GM21786 (cell line): ENCODE measurements at regions not wholly inside any gene's neighbourhood (a gene's known extent, or its start where the extent isn't known, plus 50 kb on each side); places are given as distances from the start of the nearest gene placed in this dataset.

Experiments
- ATAC-seq: cut with Tn5 transposase; IDR thresholded peaks from one replicate; pipeline ENCODE4 v1.9.1; 2021; ENCODE audit not compliant: unreplicated experiment

DNA sequence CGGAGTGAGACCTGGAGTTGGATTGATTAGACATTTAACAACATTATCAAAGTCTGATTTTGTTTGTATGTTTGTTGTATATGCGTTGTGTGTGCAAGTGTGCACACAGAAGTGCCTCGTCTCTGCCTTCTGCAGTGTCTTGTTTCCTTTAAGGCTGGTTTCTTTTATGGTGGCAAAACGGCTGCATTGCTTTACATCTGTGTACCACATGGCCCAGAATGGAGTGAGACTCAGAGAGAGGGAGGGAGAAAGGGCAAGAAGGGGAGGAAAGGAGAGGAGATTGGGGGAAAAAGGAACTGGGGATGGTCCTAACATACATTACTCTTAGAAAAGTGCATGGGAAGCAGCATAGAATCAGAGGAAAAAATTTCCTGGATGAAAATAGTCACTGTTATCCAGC is 99.7 kb upstream of the WLS start:
- no peak for ATAC-seq

DNA sequence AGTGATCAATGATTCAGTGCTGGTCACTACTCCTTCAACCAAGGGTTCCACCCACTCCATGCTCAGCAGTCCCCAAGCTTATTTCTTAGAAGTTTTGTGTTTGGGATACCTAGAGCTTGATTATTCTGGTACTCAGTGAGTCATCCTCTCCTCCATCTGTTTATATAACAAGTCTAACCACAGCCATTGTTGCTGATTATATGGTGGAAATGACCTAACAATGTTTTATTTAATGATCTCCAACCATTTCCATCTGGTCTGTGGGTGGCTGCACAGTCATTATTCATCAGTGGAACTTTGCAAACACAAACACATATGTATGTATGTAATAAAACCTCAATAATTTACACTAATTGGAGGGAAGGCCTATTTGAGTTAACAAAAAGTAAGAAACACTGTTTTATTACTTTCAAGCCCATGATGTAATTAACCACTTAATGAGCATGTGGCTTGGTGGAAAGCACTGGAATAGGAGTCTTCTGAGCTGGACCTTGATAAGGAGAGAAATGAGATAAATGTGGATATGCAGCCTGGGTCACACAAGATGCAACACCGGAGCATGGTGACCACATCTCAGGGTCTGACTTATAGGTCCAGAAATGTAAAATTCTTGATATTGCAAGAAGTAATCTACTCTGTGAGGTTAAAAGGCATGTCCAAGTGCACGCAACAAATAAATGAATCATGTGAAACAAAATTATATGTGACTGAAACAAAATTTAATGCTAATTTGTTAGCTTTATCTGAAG is 99.0 kb upstream of the WLS start:
- no peak for ATAC-seq

DNA sequence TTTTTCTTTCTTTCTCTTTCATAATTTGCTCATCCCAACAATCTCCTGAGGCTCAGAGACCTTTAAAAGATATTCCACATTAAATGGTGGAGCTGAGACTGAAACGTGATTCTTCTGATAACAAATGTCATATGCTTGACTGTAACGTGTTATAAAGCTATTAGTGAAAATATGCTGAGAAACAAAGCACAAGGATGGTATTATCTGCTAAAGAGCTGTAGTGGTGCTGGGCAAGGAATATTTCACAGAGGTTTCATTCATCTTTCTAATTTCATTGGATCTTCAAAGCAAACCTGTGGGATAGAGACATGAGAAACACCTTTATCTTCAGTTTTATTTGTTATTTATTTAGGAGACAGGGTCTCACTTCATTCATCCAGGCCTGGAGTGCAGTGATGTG is 98.1 kb upstream of the WLS start:
- no peak for ATAC-seq

DNA sequence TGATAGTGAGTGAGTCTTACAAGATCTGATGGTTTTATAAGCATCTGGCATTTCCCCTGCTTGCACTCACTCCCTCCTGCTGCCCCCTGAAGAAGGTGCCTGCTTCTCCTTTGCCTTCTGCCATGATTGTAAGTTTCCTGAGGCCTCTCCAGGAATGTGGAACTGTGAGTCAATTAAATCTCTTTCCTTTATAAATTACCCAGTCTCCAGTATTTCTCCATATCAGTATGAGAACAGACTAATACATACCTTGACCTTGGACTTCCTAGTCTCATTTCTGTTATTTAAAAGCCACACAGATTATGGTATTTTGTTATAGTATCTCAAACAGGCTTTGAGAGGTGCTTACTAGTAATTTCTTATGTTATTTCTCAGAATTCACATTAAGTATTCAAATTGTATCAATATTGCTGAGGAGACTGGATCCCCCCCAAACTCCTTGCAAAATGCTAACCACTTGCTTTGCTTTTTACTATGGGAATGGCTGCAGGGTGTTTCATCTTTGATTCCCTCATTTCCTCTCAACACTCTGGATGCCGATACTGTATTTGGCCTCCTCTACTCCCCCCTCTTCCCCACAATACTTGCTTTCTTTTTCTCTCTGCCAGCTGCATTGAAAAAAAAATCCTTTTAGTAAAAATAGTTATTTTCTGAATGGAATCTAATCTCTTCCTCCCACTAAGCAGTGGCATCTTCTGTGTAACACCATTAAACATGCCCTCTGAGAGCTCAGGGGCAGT is 96.9 kb upstream of the WLS start:
- no peak for ATAC-seq

DNA sequence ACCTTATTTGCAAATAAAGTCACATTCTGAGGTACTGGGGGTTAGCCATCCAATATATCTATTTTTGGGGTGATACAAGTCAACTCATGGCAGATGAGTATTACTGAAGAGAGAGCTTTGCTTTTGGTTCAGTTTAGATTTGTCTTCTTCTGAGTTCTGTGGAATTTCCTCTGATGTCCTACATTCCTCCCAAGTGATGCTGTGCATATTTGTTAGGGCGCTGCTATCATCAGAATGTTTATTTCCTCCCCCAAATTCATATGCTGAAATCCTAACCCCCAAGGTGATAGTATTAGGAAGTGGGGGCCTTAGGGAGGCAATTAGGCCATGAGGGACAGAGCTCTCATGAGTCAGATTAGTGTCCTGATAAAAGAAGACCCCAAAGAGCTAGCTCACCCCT is 96.2 kb upstream of the WLS start:
- no peak for ATAC-seq

DNA sequence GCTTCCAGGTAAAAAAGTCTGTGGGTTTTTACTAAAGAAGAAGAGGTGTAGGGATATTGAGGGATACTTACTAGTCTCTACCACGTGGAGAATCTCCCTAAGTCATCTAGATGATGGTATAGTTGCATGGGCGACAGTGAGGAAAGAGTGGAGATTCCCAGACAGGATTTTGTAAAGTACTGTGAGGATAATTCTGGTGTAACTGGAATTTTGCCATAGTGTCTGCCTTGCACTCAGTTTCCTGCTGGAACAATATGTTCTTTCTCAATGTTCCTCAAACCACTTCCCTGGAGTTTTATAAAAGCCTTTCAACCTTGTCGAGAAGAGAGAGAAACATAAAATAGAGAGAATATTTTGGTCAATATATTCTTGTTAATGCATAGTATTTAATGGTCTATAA is 95.1 kb upstream of the WLS start:
- no peak for ATAC-seq

DNA sequence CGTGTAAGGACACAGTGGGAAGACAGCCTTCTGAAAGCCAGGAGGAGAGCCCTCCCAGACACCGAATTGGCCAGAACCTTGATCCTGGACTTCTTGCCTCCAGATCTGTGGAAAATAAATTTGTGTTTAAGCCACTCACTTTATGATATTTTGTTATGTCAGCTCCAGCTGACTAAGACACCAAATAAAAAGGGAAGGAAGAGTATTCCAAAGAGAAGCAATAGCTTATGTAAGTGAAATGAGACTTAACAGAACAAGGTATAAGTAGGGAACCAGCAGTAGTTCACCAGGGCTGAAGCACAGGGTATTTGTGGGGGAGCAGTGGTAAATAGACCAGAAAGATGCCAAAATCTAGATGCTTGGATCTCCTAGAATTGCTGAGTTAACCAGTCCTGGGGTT is 94.2 kb upstream of the WLS start:
- no peak for ATAC-seq

DNA sequence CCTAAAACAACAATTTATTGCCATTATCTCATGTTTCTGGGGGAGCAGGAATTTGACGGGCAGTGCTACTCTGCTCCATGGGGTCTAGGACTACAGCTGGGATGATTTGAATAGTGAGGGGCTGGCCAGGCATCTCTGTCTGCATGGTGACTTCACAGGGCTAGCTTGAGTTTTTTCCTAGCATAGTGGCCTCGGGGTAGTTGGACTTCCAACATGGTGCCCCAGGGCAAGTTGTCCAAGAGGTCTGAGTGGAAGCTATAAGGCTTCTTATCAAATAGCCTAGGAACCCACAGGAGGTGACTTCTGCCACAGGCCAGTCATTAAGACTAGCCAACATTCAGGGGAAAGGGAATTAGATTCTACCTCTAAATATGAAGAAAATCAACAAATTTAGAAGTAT is 92.0 kb upstream of the WLS start:
- ATAC-seq = no peak

DNA sequence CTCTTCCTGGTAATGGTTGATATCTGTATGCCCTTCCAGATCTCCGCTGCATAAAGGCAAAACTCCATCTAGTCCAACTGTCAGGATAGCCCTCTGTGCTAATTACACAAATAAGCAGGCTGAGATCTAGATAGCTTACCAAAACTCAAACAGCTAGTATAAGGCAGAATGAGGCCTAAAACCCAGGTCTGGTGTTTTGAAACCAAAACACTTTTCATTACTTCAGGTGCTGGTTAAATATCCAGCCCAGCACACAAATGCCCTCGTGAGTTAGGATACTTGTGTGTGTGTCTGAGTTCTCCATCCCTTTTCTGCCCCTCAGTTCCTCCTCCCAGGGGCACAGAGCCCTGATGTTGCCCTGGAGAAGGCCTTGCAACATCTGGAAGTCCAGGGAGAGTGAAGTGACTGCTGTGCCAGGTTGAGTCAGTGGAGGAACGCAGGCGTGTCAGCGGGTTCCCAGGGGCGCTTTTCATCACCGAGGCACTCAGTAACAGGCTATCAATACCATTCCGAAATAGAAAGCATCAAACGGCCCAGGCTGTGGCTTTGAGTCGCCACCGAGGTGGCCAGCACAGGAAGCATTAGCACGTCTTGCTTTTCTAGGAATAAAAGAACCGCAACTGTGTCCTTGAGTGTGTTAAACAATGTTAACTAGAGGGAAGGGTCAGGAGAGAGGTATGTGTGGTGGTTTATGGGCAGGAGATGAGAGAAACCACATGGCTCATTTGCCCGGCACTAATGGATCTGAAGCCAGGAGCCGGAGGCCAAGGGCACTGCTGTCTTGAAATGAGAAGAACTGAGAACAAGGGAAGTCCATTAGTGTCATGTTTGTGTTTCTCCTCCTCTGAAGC is 90.7 kb upstream of the WLS start:
- no peak for ATAC-seq

DNA sequence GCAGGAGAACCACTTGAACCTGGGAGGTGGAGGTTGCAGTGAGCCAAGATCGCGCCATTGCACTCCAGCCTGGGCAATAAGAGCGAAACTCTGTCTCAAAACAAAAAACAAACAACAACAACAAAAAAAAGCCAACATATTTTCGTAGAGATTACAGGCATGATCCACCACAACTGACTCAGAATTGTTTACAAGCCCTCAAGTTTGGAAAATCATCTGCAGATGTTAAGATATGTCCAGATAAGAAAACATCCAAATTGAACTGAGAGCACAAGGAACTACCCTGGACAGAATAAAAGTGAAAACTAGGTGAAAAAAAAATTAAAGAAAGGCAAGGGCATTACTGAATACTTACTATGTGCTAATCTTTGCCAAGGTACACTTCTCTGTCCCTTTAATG is 89.8 kb upstream of the WLS start:
- ATAC-seq = no peak

DNA sequence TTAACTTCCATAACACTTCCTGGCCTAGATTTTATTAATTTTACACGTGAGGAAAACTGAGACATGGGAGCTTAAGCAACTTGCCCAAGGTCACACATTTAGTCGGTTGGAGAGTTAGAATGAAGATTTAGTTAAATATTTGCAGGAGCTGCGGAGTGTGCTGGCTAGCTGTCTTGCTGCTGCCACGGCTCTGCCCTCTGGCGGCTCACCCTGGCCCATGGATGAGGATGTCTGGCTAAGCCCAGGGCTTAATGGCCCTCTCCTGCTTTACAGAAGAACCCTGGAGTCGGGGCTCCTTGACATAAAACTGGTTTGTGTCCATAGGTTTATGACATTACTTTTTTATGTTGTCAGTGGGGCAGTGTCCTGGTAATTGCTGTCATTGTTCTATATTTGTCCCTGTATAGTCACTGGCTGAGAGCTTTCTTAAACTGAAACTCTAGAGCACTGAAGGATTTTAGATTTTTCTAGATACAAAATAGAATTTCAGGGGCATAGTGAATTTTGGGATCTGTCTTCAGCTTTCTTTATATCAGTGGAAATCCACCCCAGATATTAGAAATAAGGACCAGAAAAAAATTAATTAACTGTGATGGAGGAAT is 88.9 kb upstream of the WLS start:
- ATAC-seq = no peak

DNA sequence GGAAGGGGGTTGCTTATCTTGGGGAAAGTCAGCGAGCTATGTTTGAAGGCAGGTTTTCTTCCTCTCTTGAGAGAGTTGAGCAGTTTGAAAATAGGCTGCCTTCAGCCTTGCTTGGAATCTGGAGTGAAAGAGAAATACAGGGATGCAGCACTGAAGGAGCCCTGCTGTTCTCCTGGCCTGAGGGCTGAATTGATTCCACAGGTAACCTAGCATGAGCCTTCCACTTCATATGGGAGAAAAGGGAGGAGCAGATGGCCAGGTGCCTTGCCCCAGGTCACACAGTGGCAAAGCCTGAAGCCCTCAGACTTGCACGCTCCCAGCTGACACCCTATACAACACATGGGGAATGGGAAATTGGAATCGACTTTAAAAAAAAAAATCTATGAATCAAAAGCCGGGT is 88.0 kb upstream of the WLS start:
- ATAC-seq = no peak

DNA sequence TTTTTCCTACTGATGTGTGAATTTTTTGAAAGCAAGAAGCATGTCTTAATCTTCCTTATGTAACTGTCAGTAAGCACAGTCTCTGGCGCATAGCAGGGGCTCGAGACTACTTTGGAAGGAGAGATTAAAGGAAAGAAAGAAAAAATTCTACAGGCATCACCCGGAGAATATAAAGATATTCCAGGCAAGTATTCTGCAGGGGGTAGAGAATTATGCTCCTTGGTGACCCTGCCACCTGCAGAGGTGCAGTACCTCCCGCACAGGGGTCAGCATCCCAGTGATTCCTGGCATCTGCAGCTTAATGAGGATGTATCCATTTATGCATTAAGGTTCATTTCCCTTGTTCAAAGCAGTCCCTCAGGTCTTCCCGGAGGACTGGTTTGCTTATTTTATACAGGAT is 87.6 kb upstream of the WLS start:
- no peak for ATAC-seq

DNA sequence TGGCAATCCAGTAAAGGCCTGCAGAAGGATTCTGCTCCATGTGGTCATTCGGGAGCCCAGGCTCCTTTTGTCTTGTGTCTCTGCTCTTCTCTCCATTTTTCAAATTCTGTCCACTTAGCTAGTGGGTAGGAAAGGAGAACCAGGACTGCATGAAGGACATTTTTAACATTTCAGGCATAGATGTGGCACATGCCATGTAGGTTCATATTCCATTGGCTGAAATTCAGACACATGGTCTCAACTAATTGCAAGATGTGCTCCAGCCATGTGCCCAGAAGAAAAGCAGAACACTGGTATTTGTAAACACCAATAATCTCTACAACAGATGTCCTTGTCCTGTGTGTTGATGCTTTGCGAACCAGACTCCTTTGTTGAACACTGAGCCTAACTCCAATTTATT is 85.2 kb upstream of the WLS start:
- no peak for ATAC-seq

DNA sequence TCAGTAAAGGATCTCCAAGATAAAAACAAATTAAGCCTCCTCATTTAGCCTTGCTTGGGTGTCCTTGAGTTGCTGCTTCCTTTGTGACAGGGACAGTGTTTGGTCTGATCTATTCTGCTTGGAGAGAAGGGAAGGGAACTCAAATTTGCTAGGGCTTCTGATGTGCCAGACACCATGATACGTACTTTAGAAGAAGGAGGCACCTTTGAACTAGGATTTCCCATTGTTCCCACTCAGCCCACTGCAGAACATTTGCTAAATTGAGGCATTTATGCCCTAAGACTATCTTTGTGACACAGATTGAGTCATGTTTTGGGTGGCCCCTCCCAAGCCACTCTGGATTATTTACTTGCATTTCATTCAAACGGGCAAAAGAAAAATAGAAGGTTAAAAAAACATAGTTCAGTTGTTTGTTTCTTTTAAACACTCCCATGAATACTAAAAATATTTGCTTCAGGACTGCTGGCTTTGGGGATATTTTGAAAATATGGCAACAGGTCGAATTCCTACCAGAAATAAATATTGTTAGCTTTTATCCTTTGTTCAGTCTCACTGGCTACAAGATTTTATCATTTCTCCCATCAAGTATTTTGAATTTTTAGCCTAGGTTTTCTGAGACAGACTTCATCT is 81.9 kb upstream of the WLS start:
- no peak for ATAC-seq

DNA sequence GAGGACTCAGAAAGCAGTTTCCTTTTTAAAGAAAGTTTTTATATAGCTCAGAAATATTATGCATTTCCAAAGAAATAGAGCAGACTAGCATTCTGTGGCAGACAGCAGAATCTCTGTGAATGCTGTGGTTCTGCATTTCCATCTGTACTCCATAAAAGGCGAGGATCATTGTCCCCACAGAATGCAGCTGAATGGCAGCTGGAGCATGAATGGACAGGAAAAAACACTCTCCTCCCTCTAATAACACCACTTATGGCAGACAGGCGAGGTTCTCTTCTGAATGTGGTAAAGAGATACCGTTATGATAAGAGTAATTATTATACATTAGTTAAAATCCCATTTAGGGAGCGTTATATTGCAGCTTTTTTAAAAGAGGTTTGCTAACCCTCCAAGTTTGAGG is 81.4 kb upstream of the WLS start:
- no peak for ATAC-seq

DNA sequence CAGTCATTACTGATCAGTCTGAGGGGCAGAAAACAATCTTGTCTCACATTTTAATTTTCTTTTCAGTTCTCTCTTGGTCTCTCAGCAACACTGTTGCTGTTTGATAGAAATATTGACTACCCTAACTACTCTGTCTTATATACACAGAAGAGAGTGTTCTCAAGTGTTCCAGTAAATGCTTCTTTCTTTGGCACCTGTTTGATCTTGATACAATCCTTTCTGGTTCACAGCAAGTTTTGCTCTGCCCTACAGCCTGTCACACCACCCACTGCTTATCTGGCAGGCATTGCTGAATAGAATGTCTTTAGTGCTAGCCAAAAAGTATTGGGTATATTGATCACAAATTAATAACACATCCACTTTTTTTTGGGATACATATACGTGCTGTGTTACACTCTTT is 75.7 kb upstream of the WLS start:
- ATAC-seq = no peak

DNA sequence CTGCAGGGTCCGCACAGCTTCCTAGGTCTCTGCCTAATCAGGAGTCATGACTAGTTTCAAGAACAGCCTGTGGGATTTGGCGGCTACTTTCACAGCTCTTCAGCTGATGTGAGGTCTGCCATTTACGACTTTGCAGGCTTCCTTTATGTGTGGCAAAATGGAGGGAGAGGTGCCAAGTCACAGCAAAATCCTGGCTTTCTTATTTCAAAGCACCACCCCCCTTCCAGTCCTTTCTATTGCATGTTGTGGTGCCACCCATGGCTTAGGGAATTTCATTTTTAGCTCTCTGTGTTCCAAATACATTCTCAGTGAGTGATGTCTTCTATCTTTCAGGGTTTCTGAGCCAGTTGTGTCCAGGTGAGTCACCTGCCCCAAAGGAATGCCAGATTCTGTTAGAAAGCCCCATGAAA is 75.1 kb upstream of the WLS start:
- ATAC-seq = no peak

DNA sequence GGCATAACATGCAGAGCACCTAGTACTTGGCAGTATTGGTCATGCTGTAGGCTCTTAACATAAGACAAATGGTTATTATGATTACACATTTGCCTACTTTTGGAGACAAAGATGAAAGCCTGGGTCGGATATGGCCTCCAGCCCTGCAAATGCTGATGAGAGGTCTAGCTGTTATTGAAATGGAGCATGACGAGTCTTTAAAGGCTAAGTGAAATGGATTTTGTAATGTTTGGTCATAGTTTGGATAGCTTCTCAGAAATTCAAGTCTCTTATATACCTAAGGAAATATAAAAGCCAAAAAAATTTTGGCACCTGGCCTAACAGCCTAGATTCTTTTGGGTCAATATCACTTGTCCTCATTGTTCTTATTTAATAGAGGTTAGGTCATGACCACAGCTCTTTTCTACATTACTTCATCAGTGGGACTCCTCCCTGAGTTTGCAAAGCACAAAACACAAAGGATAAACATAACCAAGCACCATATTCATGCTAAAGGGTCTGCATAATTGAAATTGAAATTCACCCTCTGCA is 69.2 kb upstream of the WLS start:
- no peak for ATAC-seq

DNA sequence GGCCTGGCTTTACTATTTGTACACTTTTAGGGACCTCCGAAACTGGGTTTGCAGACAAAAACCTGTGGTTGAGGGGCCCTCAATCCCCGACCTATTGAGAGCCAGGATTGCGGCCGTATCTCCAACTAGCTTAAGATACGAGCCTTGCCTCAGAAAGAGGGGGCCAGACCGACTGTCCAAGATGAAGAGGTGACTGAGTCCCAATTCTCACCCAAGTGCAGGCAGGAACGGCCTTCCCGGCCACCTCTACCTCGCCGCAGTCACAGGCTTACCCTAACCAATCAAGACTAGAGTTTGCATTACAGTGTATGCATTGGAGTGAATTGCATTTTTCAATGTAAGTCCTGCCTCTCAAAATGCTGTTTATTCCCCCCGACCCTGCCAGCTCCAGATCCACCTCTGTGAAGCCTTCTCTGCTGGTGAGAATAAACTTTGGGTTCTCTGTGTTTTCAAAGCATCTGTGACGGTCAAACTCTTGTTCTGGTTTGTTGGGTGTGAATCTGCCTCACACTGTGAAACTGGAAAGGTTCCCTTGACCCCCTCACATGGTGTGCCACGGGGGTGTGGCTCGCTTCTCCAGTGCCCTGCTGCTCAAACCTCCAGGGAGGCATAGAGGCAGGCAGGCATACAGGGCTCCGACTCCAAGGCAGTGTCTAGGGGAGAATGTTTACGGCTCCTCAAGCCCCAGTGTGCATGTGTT is 62.2 kb upstream of the WLS start:
- ATAC-seq = no peak
